Neural progenitor cell (in vitro differentiated cells): ENCODE measurements at regions not wholly inside any gene's neighbourhood (a gene's known extent, or its start where the extent isn't known, plus 50 kb on each side); places are given as distances from the start of the nearest gene placed in this dataset.

Source experiments
- DNase-seq: peaks from one replicate; pipeline ENCODE4 v3.0.0-alpha.2; 2016; ENCODE audit warnings: low spot score
- H2AFZ ChIP-seq: fragments of 200-600 bp; sonication (generic); replicated peaks from 2 replicates; pipeline ENCODE4 v1.6.1; 2016; ENCODE audit warnings: antibody characterized with exemption
- H3F3A ChIP-seq: fragments of 200-600 bp; sonication (generic); 2 replicates; pipeline ENCODE4 v1.6.1; 2016; ENCODE audit warnings: antibody characterized with exemption, low read depth
- H3K27ac ChIP-seq: fragments of 200-600 bp; sonication (generic); 2 replicates; pipeline ENCODE4 v1.5.1; 2016; ENCODE audit warnings: mild to moderate bottlenecking
- H3K27me3 ChIP-seq: fragments of 200-600 bp; sonication (generic); 2 replicates; pipeline ENCODE4 v1.6.1; 2016; ENCODE audit warnings: mild to moderate bottlenecking, moderate library complexity
- H3K36me3 ChIP-seq: fragments of 200-600 bp; sonication (generic); 2 replicates; pipeline ENCODE4 v1.5.1; 2016
- H3K4me1 ChIP-seq: fragments of 200-600 bp; sonication (generic); 2 replicates; pipeline ENCODE4 v1.6.1; 2016; ENCODE audit warnings: mixed run types
- H3K4me2 ChIP-seq: fragments of 200-600 bp; sonication (generic); 2 replicates; pipeline ENCODE4 v1.6.1; 2016
- H3K4me3 ChIP-seq: fragments of 200-600 bp; sonication (generic); 2 replicates; pipeline ENCODE4 v1.5.1; 2016
- H3K79me2 ChIP-seq: fragments of 200-600 bp; sonication (generic); 2 replicates; pipeline ENCODE4 v1.6.1; 2016; ENCODE audit warnings: low read depth
- H3K9ac ChIP-seq: fragments of 200-600 bp; sonication (generic); 2 replicates; pipeline ENCODE4 v1.6.1; 2016
- H3K9me3 ChIP-seq: fragments of 200-600 bp; sonication (generic); 2 replicates; pipeline ENCODE4 v1.5.1; 2016; ENCODE audit warnings: low read depth
- H4K20me1 ChIP-seq: fragments of 200-600 bp; sonication (generic); 2 replicates; pipeline ENCODE4 v1.6.1; 2016; ENCODE audit warnings: low read depth
- H3K27ac Mint-ChIP-seq: 3 replicates; pipeline ENCODE4 v1.8.0; 2021; ENCODE audit warnings: mixed read lengths
- H3K27me3 Mint-ChIP-seq: 2 replicates; pipeline ENCODE4 v1.8.0; 2022; ENCODE audit warnings: low read depth, mild to moderate bottlenecking, inconsistent platforms, moderate library complexity, mixed read lengths; ENCODE audit not compliant: insufficient read depth
- H3K36me3 Mint-ChIP-seq: 3 replicates; pipeline ENCODE4 v1.8.0; 2021; ENCODE audit warnings: mixed read lengths
- H3K4me1 Mint-ChIP-seq: 3 replicates; pipeline ENCODE4 v1.8.0; 2021; ENCODE audit warnings: mixed read lengths
- H3K4me3 Mint-ChIP-seq: 3 replicates; pipeline ENCODE4 v1.8.0; 2021; ENCODE audit warnings: mild to moderate bottlenecking, moderate library complexity, mixed read lengths
- H3K9me3 Mint-ChIP-seq: 3 replicates; pipeline ENCODE4 v1.8.0; 2020; ENCODE audit warnings: mixed read lengths
- EZH2 ChIP-seq: fragments of 200-600 bp; sonication (generic); IDR thresholded peaks from 2 replicates; pipeline ENCODE4 v1.6.1; 2017; ENCODE audit warnings: antibody characterized with exemption, mild to moderate bottlenecking, moderate library complexity
- EZH2phosphoT487 ChIP-seq: fragments of 200-600 bp; sonication (generic); IDR thresholded peaks from 2 replicates; pipeline ENCODE4 v1.6.1; 2017; ENCODE audit warnings: antibody characterized with exemption
- TF ChIP-seq, protein P1 (sequence below): fragments of 200-600 bp; sonication (generic); IDR thresholded peaks from 2 replicates; pipeline ENCODE4 v1.5.1; 2017; ENCODE audit warnings: antibody characterized with exemption, mild to moderate bottlenecking

DNA sequence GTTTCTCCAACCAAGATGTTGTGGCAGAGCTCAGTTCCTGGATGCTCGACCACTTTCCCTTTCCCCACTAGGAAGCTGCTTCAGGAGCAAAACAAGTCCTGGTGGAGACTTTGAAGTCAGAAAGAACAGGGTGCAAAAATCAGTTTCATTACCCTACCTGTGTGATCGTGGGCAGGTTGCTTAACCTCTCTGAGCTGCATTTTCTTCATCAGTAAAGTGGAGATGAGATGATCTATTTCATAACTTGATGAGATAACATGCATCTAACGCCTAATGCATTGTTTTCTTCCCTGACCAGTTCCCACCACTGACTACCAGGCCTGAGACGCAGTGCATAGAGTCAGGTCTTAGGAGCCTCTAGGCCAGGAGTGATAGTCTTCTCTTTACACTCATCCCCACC, 470.0 kb downstream of the SOX6 start:
- no peaks in the 10 kb centered on the region for H3K79me2 ChIP-seq
- H3K27ac ChIP-seq, result no peak overlapping the region
- H3K4me3 ChIP-seq, result no peak overlapping the region
- Mint-ChIP-seq H3K27me3 (peaks cover 14% of the 10 kb centered on the region), H3K36me3 (no peaks in the 10 kb centered on the region), H3K27ac (peak overlapping the region; percentile 67), H3K4me1 (peaks cover 75% of the 10 kb centered on the region), H3K4me3 (no peak overlapping the region), H3K9me3 (no peaks in the 10 kb centered on the region)
- no peak overlapping the region for H3K9ac ChIP-seq
- DNase-seq, result no peak
- no peak for TF ChIP-seq EZH2phosphoT487
- no peak for TF ChIP-seq EZH2
- TF ChIP-seq, protein P1, sequence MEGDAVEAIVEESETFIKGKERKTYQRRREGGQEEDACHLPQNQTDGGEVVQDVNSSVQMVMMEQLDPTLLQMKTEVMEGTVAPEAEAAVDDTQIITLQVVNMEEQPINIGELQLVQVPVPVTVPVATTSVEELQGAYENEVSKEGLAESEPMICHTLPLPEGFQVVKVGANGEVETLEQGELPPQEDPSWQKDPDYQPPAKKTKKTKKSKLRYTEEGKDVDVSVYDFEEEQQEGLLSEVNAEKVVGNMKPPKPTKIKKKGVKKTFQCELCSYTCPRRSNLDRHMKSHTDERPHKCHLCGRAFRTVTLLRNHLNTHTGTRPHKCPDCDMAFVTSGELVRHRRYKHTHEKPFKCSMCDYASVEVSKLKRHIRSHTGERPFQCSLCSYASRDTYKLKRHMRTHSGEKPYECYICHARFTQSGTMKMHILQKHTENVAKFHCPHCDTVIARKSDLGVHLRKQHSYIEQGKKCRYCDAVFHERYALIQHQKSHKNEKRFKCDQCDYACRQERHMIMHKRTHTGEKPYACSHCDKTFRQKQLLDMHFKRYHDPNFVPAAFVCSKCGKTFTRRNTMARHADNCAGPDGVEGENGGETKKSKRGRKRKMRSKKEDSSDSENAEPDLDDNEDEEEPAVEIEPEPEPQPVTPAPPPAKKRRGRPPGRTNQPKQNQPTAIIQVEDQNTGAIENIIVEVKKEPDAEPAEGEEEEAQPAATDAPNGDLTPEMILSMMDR, result no peak
- H3K36me3 ChIP-seq, result no peaks in the 10 kb centered on the region
- no peak overlapping the region for H2AFZ ChIP-seq
- H3K9me3 ChIP-seq, result no peaks in the 10 kb centered on the region
- no peaks in the 10 kb centered on the region for H4K20me1 ChIP-seq
- no peaks in the 10 kb centered on the region for H3K27me3 ChIP-seq
- H3F3A ChIP-seq, result peaks cover 20% of the 10 kb centered on the region
- H3K4me2 ChIP-seq, result no peak overlapping the region
- peaks cover 36% of the 10 kb centered on the region for H3K4me1 ChIP-seq

DNA sequence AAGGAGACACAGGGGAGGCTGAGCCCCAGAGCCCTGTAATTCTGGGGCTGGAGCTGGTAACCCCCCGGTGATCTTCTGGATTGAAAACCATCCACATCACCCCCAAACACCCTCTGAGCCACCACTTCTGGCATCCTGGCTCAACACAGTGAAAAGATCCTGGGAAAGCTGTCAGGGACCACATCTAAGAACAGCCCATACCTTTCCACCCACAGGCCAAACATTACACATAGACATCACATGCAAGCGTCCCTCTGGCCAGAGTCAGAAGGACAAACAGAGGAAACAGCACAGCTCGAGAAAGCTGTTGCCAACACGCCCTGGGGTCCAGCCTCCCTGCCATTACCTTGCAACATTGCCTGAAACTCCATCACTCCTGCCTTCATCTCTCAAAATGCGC, 469.5 kb downstream of the SOX6 start:
- Histone ChIP-seq H3K4me3 (no peak overlapping the region), H3F3A (peaks cover 20% of the 10 kb centered on the region), H3K27me3 (no peaks in the 10 kb centered on the region), H3K4me1 (peaks cover 36% of the 10 kb centered on the region), H2AFZ (no peak overlapping the region), H3K9me3 (no peaks in the 10 kb centered on the region), H4K20me1 (no peaks in the 10 kb centered on the region), H3K36me3 (no peaks in the 10 kb centered on the region), H3K9ac (no peak overlapping the region), H3K79me2 (no peaks in the 10 kb centered on the region), H3K27ac (no peak overlapping the region), H3K4me2 (no peak overlapping the region)
- peaks cover 14% of the 10 kb centered on the region for H3K27me3 Mint-ChIP-seq
- H3K36me3 Mint-ChIP-seq, result no peaks in the 10 kb centered on the region
- H3K4me3 Mint-ChIP-seq, result no peak overlapping the region
- no peak for DNase-seq
- peaks cover 78% of the 10 kb centered on the region for H3K4me1 Mint-ChIP-seq
- H3K9me3 Mint-ChIP-seq, result no peaks in the 10 kb centered on the region
- TF ChIP-seq EZH2phosphoT487 (no peak), EZH2 (no peak)
- TF ChIP-seq, protein P1, result no peak
- peak overlapping the region; percentile 8 for H3K27ac Mint-ChIP-seq

DNA sequence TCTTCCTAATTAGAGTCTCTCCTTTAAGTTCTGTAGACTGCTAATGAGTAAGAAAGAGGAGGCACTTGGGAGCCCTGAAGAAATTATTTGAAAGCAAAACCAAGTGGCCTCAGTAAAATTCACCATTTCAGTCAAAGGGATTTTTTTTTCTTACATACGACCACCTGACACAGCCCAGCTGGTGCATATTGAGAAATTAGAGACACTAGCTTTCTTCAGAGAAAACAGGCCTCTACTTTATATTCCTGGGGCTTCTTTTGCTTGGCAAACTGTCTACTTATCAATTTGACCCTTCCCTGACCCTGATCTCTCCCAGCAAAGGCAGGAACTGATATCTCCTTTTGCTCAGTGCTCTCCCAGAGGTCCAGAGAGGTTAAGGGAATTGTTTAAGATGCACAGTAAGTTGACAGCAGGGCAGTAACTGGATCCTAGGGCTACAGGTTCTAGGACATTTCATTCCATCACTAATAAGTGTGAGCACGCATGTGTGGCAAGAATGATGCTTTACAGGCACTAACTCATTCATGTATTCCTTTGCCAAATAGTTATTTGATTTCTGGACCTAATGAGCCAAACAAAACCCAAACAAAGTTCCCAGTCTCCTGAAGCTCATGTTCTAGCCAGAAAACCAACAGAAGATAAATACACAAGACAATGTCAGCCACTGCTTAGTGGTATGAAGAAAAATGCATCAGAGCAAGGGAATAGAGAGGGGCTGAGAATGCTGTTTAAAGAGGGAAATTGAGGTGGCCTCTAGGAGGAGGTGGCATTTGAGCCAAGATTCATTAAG, 467.6 kb downstream of the SOX6 start:
- no peaks in the 10 kb centered on the region for H3K9me3 ChIP-seq
- H2AFZ ChIP-seq, result no peak overlapping the region
- no peaks in the 10 kb centered on the region for H3K36me3 ChIP-seq
- H3K4me3 ChIP-seq, result no peak overlapping the region
- no peaks in the 10 kb centered on the region for H3K79me2 ChIP-seq
- H3K36me3 Mint-ChIP-seq, result no peaks in the 10 kb centered on the region
- no peak overlapping the region for H3K27ac ChIP-seq
- no peak for DNase-seq
- no peak for TF ChIP-seq EZH2
- no peak for TF ChIP-seq EZH2phosphoT487
- TF ChIP-seq, protein P1, result no peak
- H3K27ac Mint-ChIP-seq, result peak overlapping the region; percentile 70
- no peaks in the 10 kb centered on the region for H3K27me3 ChIP-seq
- peaks cover 20% of the 10 kb centered on the region for H3F3A ChIP-seq
- no peak overlapping the region for H3K4me2 ChIP-seq
- no peak overlapping the region for H3K4me3 Mint-ChIP-seq
- H4K20me1 ChIP-seq, result no peaks in the 10 kb centered on the region
- peaks cover 14% of the 10 kb centered on the region for H3K27me3 Mint-ChIP-seq
- H3K9ac ChIP-seq, result no peak overlapping the region
- no peaks in the 10 kb centered on the region for H3K9me3 Mint-ChIP-seq
- H3K4me1 Mint-ChIP-seq, result peaks cover 79% of the 10 kb centered on the region
- H3K4me1 ChIP-seq, result peaks cover 36% of the 10 kb centered on the region
